Activated naive CD4-positive, alpha-beta T cell treated with anti-CD3 and anti-CD28 coated beads for 36 hours (primary cell): ENCODE measurements at regions not wholly inside any gene's neighbourhood (a gene's known extent, or its start where the extent isn't known, plus 50 kb on each side); places are given as distances from the start of the nearest gene placed in this dataset.

Experiments used
- CTCF ChIA-PET: fragments of 350-600 bp; sonication (Branson Sonifier 250); formaldehyde crosslinking; loops from one replicate; lab custom pipeline; 2021; ENCODE audit warnings: antibody characterized with exemption; lab: Charles Lee
- DNase-seq: peaks from one replicate; pipeline ENCODE4 v3.0.0-alpha.2; 2020
- H3K27ac Mint-ChIP-seq: one replicate; pipeline ENCODE4 v1.8.0; 2021; ENCODE audit warnings: mild to moderate bottlenecking, mixed read lengths
- H3K27me3 Mint-ChIP-seq: one replicate; pipeline ENCODE4 v1.8.0; 2021; ENCODE audit warnings: low read depth, mixed read lengths
- H3K36me3 Mint-ChIP-seq: one replicate; pipeline ENCODE4 v1.8.0; 2021; ENCODE audit warnings: low read depth, mixed read lengths
- H3K4me1 Mint-ChIP-seq: one replicate; pipeline ENCODE4 v1.8.0; 2021; ENCODE audit warnings: low read depth, mixed read lengths
- H3K4me3 Mint-ChIP-seq: one replicate; pipeline ENCODE4 v1.8.0; 2021; ENCODE audit warnings: mild to moderate bottlenecking, moderate library complexity, mixed read lengths
- H3K9me3 Mint-ChIP-seq: one replicate; pipeline ENCODE4 v1.8.0; 2021; ENCODE audit warnings: mixed read lengths
- intact Hi-C: fragments of 100-400 bp; cut with micrococcal nuclease; formaldehyde crosslinking; loops from one replicate; pipeline ENCODE4 v1.15.1; 2023

DNA sequence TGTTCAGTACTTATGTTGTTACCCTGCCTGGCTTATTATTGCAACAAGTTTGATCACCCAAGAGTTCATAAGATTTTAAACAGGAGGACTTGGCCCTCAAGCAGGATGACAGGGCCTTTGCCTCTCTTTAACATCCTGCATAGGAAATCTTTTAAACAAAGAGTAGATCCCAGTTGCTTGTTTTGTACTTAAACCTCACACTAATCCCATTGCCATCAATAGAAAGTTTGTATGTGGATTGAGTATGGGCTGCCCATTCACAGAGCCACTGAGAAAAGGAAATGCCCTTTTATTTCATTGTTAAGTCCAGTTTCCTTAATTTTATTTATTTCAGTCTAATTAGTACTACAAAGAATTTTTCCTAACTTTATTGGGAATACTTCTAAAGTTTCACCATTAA is 52.2 kb upstream of the FGF10 start:
- CTCF ChIA-PET = no interaction called here
- Mint-ChIP-seq H3K4me1 (no peaks in the 10 kb centered on the region), H3K27me3 (no peaks in the 10 kb centered on the region), H3K9me3 (peaks cover 1% of the 10 kb centered on the region), H3K36me3 (no peaks in the 10 kb centered on the region), H3K27ac (no peak overlapping the region), H3K4me3 (no peak overlapping the region)
- intact Hi-C loops = no loop called here
- no peak for DNase-seq

GRCh38 chr5:44440186-44440585 is 51.0 kb upstream of the FGF10 start:
- intact Hi-C loops = no loop called here
- no peak for DNase-seq
- Mint-ChIP-seq H3K4me1 (no peaks in the 10 kb centered on the region), H3K4me3 (no peak overlapping the region), H3K27me3 (no peaks in the 10 kb centered on the region), H3K9me3 (no peaks in the 10 kb centered on the region), H3K27ac (no peak overlapping the region), H3K36me3 (no peaks in the 10 kb centered on the region)
- CTCF ChIA-PET = interaction anchor here (0.7 kb wide), 1 partner anchor 436 kb away, joined by 6 read pairs; no protein-coding TSS in a partner anchor
